Parathyroid adenoma (tissue), 2 donors: ENCODE measurements at regions not wholly inside any gene's neighbourhood (a gene's known extent, or its start where the extent isn't known, plus 50 kb on each side); places are given as distances from the start of the nearest gene placed in this dataset.
"Not testable (repeated sequence)": the region's sequence is repeated elsewhere in the genome, so short reads cannot be mapped to it uniquely, and the experiment has no call there.

Experiments
- H2AFZ ChIP-seq: fragments of 300-600 bp; sonication (generic); one replicate; pipeline ENCODE4 v1.7.0; 2017; ENCODE audit warnings: antibody characterized with exemption, mild to moderate bottlenecking
- H3K27ac ChIP-seq: fragments of 300-600 bp; sonication (generic); one replicate; pipeline ENCODE4 v1.7.0; 2017
- H3K27me3 ChIP-seq: fragments of 300-600 bp; sonication (generic); one replicate; pipeline ENCODE4 v1.7.0; 2017; ENCODE audit warnings: low read length; ENCODE audit not compliant: control insufficient read depth, insufficient read depth
- H3K36me3 ChIP-seq: fragments of 300-600 bp; sonication (generic); one replicate; pipeline ENCODE4 v1.7.0; 2017; ENCODE audit warnings: low read length; ENCODE audit not compliant: control insufficient read depth, insufficient read depth
- H3K4me1 ChIP-seq: fragments of 300-600 bp; sonication (generic); one replicate; pipeline ENCODE4 v1.7.0; 2017; ENCODE audit warnings: control low read depth
- H3K4me2 ChIP-seq: fragments of 300-600 bp; sonication (generic); one replicate; pipeline ENCODE4 v1.7.0; 2017; ENCODE audit warnings: low read length
- H3K4me3 ChIP-seq: fragments of 300-600 bp; sonication (generic); one replicate; pipeline ENCODE4 v1.7.0; 2017; ENCODE audit warnings: low read depth, low read length
- H3K79me2 ChIP-seq: fragments of 300-600 bp; sonication (generic); one replicate; pipeline ENCODE4 v1.7.0; 2017; ENCODE audit warnings: control low read depth
- H3K9ac ChIP-seq: fragments of 300-600 bp; sonication (generic); one replicate; pipeline ENCODE4 v1.7.0; 2017; ENCODE audit warnings: mild to moderate bottlenecking
- H3K9me3 ChIP-seq: fragments of 300-600 bp; sonication (generic); one replicate; pipeline ENCODE4 v1.7.0; 2017; ENCODE audit warnings: low read length; ENCODE audit not compliant: control insufficient read depth
- CTCF ChIP-seq: fragments of 300-600 bp; sonication (generic); IDR thresholded peaks from one replicate; pipeline ENCODE4 v1.7.0; 2017; ENCODE audit warnings: antibody characterized with exemption, mild to moderate bottlenecking
- donor health status: primary hyperparathyroidism.

GRCh38 chr5:86482008-86482407, 135.7 kb upstream of the COX7C start:
- H3K27ac ChIP-seq: no peak overlapping the region
- no peaks in the 10 kb centered on the region for H3K4me1 ChIP-seq
- no peak overlapping the region for H3K9ac ChIP-seq
- H3K36me3 ChIP-seq: no peaks in the 10 kb centered on the region
- H3K27me3 ChIP-seq: no peaks in the 10 kb centered on the region
- TF ChIP-seq CTCF: no peak
- H3K4me3 ChIP-seq: no peak overlapping the region
- H3K9me3 ChIP-seq: no peaks in the 10 kb centered on the region
- H3K4me2 ChIP-seq: no peak overlapping the region
- no peak overlapping the region for H2AFZ ChIP-seq
- H3K79me2 ChIP-seq: no peaks in the 10 kb centered on the region

GRCh38 chr5:86493777-86494176, 124.0 kb upstream of the COX7C start:
- H3K4me2 ChIP-seq: no peak overlapping the region
- H3K9me3 ChIP-seq: peaks cover 3% of the 10 kb centered on the region
- H3K9ac ChIP-seq: no peak overlapping the region
- no peak overlapping the region for H3K27ac ChIP-seq
- no peak overlapping the region for H2AFZ ChIP-seq
- H3K4me1 ChIP-seq: no peaks in the 10 kb centered on the region
- TF ChIP-seq CTCF: no peak
- no peaks in the 10 kb centered on the region for H3K36me3 ChIP-seq
- H3K4me3 ChIP-seq: no peak overlapping the region
- no peaks in the 10 kb centered on the region for H3K79me2 ChIP-seq
- H3K27me3 ChIP-seq: no peaks in the 10 kb centered on the region

- H3K4me3 ChIP-seq: no peak overlapping the region
- H3K4me2 ChIP-seq: no peak overlapping the region
- H3K9me3 ChIP-seq: no peaks in the 10 kb centered on the region
- H3K9ac ChIP-seq: no peak overlapping the region
- no peaks in the 10 kb centered on the region for H3K79me2 ChIP-seq
- H3K4me1 ChIP-seq: no peaks in the 10 kb centered on the region
- no peak overlapping the region for H2AFZ ChIP-seq
- H3K27me3 ChIP-seq: no peaks in the 10 kb centered on the region
- no peak for TF ChIP-seq CTCF
- no peak overlapping the region for H3K27ac ChIP-seq
- no peaks in the 10 kb centered on the region for H3K36me3 ChIP-seq
These were observed 116.8 kb upstream of the COX7C start for GRCh38 chr5:86500947-86501346.

- H3K27me3 ChIP-seq: no peaks in the 10 kb centered on the region
- H3K79me2 ChIP-seq: no peaks in the 10 kb centered on the region
- no peak overlapping the region for H3K9ac ChIP-seq
- TF ChIP-seq CTCF: no peak
- H3K36me3 ChIP-seq: no peaks in the 10 kb centered on the region
- no peaks in the 10 kb centered on the region for H3K4me1 ChIP-seq
- H3K4me3 ChIP-seq: no peak overlapping the region
- H3K27ac ChIP-seq: no peak overlapping the region
- no peak overlapping the region for H3K4me2 ChIP-seq
- no peaks in the 10 kb centered on the region for H3K9me3 ChIP-seq
- no peak overlapping the region for H2AFZ ChIP-seq
These were observed 110.2 kb upstream of the COX7C start for GRCh38 chr5:86507574-86507973.

GRCh38 chr5:86510330-86510915, 107.3 kb upstream of the COX7C start:
- not testable (repeated sequence) for H3K36me3 ChIP-seq, H3K27ac ChIP-seq, H3K27me3 ChIP-seq, H3K79me2 ChIP-seq, H3K4me1 ChIP-seq, H3K9me3 ChIP-seq, H2AFZ ChIP-seq, H3K9ac ChIP-seq, H3K4me2 ChIP-seq, H3K4me3 ChIP-seq
